CD14-positive monocyte (primary cell): ENCODE measurements at regions not wholly inside any gene's neighbourhood (a gene's known extent, or its start where the extent isn't known, plus 50 kb on each side); places are given as distances from the start of the nearest gene placed in this dataset.

Experiments used
- DNase-seq, 3 donors: peaks; one replicate each; pipeline ENCODE4 v3.0.0-alpha.2; 2011 to 2022
- H2AFZ ChIP-seq: 2 replicates; pipeline ENCODE4 v1.6.0; 2012; ENCODE audit warnings: mild to moderate bottlenecking, low read depth, low read length, inconsistent platforms; ENCODE audit not compliant: insufficient read depth, poor library complexity, severe bottlenecking
- H3K27ac ChIP-seq, 2 donors: 1 replicate in 1 of 2; 2 replicates in 1 of 2; pipeline ENCODE4 v1.5.1; 2012 to 2013; ENCODE audit warnings: low read length in 2 of 2, control low read depth in 1 of 2, inconsistent platforms in 1 of 2, low read depth in 1 of 2, mild to moderate bottlenecking in 1 of 2
- H3K27me3 ChIP-seq, 2 donors: one replicate each; pipeline versions ENCODE4 v1.6.0 to v1.6.1; 2011 to 2013; ENCODE audit warnings: low read length in 2 of 2; ENCODE audit not compliant: control insufficient read depth in 2 of 2, insufficient read depth in 2 of 2
- H3K36me3 ChIP-seq, 2 donors: replicated peaks in 1 of 2; 1 replicate in 1 of 2; 2 replicates in 1 of 2; pipeline versions ENCODE4 v1.5.1 to v1.6.1; 2012 to 2013; ENCODE audit warnings: low read length in 2 of 2, control low read depth in 1 of 2, inconsistent platforms in 1 of 2, mild to moderate bottlenecking in 1 of 2; ENCODE audit not compliant: insufficient read depth in 2 of 2, control insufficient read depth in 1 of 2
- H3K4me1 ChIP-seq, 2 donors: 1 replicate in 1 of 2; 2 replicates in 1 of 2; pipeline versions ENCODE4 v1.5.1 to v1.6.1; 2012 to 2013; ENCODE audit warnings: low read length in 2 of 2, control low read depth in 1 of 2, inconsistent platforms in 1 of 2, mild to moderate bottlenecking in 1 of 2, moderate library complexity in 1 of 2; ENCODE audit not compliant: insufficient read depth in 2 of 2, control insufficient read depth in 1 of 2
- H3K4me2 ChIP-seq: replicated peaks from 2 replicates; pipeline ENCODE3; 2012; ENCODE audit warnings: low read length, moderate library complexity, mild to moderate bottlenecking; ENCODE audit not compliant: poor library complexity, severe bottlenecking; ENCODE audit errors: extremely low read depth
- H3K4me3 ChIP-seq, 3 experiments: fragments of 200-600 bp in 1 of 3; sonication (generic) in 1 of 3; replicated peaks in 1 of 3; 1 replicate in 2 of 3; 2 replicates in 1 of 3; pipeline ENCODE4 v1.5.1; 2011 to 2013; ENCODE audit warnings: low read length in 3 of 3, mild to moderate bottlenecking in 3 of 3, control low read depth in 2 of 3, low read depth in 2 of 3, inconsistent platforms in 1 of 3, moderate library complexity in 1 of 3
- H3K79me2 ChIP-seq: 2 replicates; pipeline ENCODE4 v1.6.0; 2012; ENCODE audit warnings: mild to moderate bottlenecking, control low read depth, inconsistent platforms, low read length, moderate library complexity; ENCODE audit not compliant: insufficient read depth
- H3K9ac ChIP-seq: 2 replicates; pipeline ENCODE4 v1.6.0; 2017; ENCODE audit warnings: low read length, mild to moderate bottlenecking; ENCODE audit not compliant: insufficient read depth, poor library complexity, severe bottlenecking
- H3K9me3 ChIP-seq, 2 donors: replicated peaks in 1 of 2; 1 replicate in 1 of 2; 2 replicates in 1 of 2; pipeline versions ENCODE4 v1.5.1 to v1.6.1; 2012 to 2013; ENCODE audit warnings: low read length in 2 of 2, control low read depth in 1 of 2; ENCODE audit not compliant: control insufficient read depth in 1 of 2, insufficient read depth in 1 of 2
- H4K20me1 ChIP-seq: 2 replicates; pipeline ENCODE4 v1.6.0; 2012; ENCODE audit warnings: mild to moderate bottlenecking, low read length, control low read depth, moderate library complexity; ENCODE audit not compliant: insufficient read depth
- H3K27ac Mint-ChIP-seq, 7 donors: one replicate each; pipeline ENCODE4 v1.8.0; 2020; ENCODE audit warnings: mild to moderate bottlenecking in 7 of 7, mixed read lengths in 7 of 7, moderate library complexity in 6 of 7, inconsistent platforms in 2 of 7
- H3K27me3 Mint-ChIP-seq, 3 donors: one replicate each; pipeline ENCODE4 v1.8.0; 2021 to 2022; ENCODE audit warnings: low read depth in 3 of 3, mild to moderate bottlenecking in 3 of 3, mixed read lengths in 3 of 3, moderate library complexity in 3 of 3, inconsistent platforms in 1 of 3
- H3K36me3 Mint-ChIP-seq, 2 donors: one replicate each; pipeline ENCODE4 v1.8.0; 2020; ENCODE audit warnings: mixed read lengths in 2 of 2, inconsistent platforms in 1 of 2, mild to moderate bottlenecking in 1 of 2
- H3K4me1 Mint-ChIP-seq: one replicate; pipeline ENCODE4 v1.8.0; 2020; ENCODE audit warnings: mild to moderate bottlenecking, mixed read lengths
- H3K4me3 Mint-ChIP-seq, 2 donors: one replicate each; pipeline ENCODE4 v1.8.0; 2020; ENCODE audit warnings: mild to moderate bottlenecking in 2 of 2, mixed read lengths in 2 of 2, moderate library complexity in 1 of 2
- H3K9me3 Mint-ChIP-seq, 7 donors: one replicate each; pipeline ENCODE4 v1.8.0; 2020 to 2022; ENCODE audit warnings: mixed read lengths in 7 of 7, mild to moderate bottlenecking in 6 of 7, moderate library complexity in 6 of 7, inconsistent platforms in 2 of 7
- CTCF ChIP-seq: fragments of 200-600 bp; IDR thresholded peaks from one replicate; pipeline ENCODE4 v1.8.0; 2022; ENCODE audit warnings: antibody characterized with exemption, mild to moderate bottlenecking
- WGBS: methylation state at CpG from one replicate; pipeline ENCODE4 v1.1.5; 2013; ENCODE audit warnings: missing lambda C conversion rate; ENCODE audit not compliant: insufficient coverage; 5-methylcytosine and 5-hydroxymethylcytosine counted together
- intact Hi-C, 2 donors: fragments of 100-400 bp; cut with micrococcal nuclease; formaldehyde crosslinking; loops; one replicate each; pipeline versions ENCODE4 v1.15.0 to v1.15.1; 2023

- no peak overlapping the region for H3K27ac Mint-ChIP-seq
Observed at GRCh38 chr4:58191109-58191508, 1080.9 kb upstream of the IGFBP7 start.

GRCh38 chr4:58188316-58188715, 1078.1 kb upstream of the IGFBP7 start:
- no peaks in the 10 kb centered on the region for H3K36me3 ChIP-seq
- no peak overlapping the region for H3K27ac ChIP-seq
- peaks cover 12 to 20% of the 10 kb centered on the region in 2 donors for H3K9me3 ChIP-seq
- intact Hi-C loops = no loop called here
- TF ChIP-seq CTCF = no peak
- no peaks in the 10 kb centered on the region for H3K4me1 ChIP-seq
- H3K27me3 ChIP-seq = no peaks in the 10 kb centered on the region
- DNase-seq = no peak
- Mint-ChIP-seq H3K4me3 (no peak overlapping the region), H3K4me1 (no peaks in the 10 kb centered on the region), H3K36me3 (no peaks in the 10 kb centered on the region), H3K27me3 (no peaks in the 10 kb centered on the region), H3K9me3 (peaks cover 0 to 14% (median 7%) of the 10 kb centered on the region in 7 donors), H3K27ac (no peak overlapping the region)
- H2AFZ ChIP-seq = no peak overlapping the region
- H3K4me3 ChIP-seq = no peak overlapping the region
- H3K4me2 ChIP-seq = no peak overlapping the region
- H3K79me2 ChIP-seq = no peaks in the 10 kb centered on the region
- 86% methylated on average over 3 of the region's 4 CpGs for WGBS
- no peak overlapping the region for H3K9ac ChIP-seq
- no peaks in the 10 kb centered on the region for H4K20me1 ChIP-seq

More at GRCh38 chr4:58191109-58191508, 1080.9 kb upstream of the IGFBP7 start:
- Histone ChIP-seq H3K27ac (no peak overlapping the region), H3K9me3 (peaks cover 12 to 16% of the 10 kb centered on the region in 2 donors), H3K4me1 (no peaks in the 10 kb centered on the region), H4K20me1 (no peaks in the 10 kb centered on the region), H3K4me2 (no peak overlapping the region), H3K36me3 (no peaks in the 10 kb centered on the region), H3K4me3 (no peak overlapping the region), H3K79me2 (no peaks in the 10 kb centered on the region), H2AFZ (no peak overlapping the region), H3K27me3 (no peaks in the 10 kb centered on the region), H3K9ac (no peak overlapping the region)
- Mint-ChIP-seq H3K4me3 (no peak overlapping the region), H3K36me3 (no peaks in the 10 kb centered on the region), H3K4me1 (no peaks in the 10 kb centered on the region), H3K27me3 (no peaks in the 10 kb centered on the region), H3K9me3 (peaks cover 0 to 10% (median 3%) of the 10 kb centered on the region in 7 donors)
- 92% methylated on average over 5 of the region's 5 CpGs for WGBS
- intact Hi-C loops = no loop called here
- TF ChIP-seq CTCF = no peak
- no peak for DNase-seq
